DND-41 (cell line): ENCODE measurements at regions not wholly inside any gene's neighbourhood (a gene's known extent, or its start where the extent isn't known, plus 50 kb on each side); places are given as distances from the start of the nearest gene placed in this dataset.

Experiments
- ATAC-seq: fragments of 200-7000 bp; cut with Tn5 transposase; 3 replicates; pipeline ENCODE4 v1.9.1; 2021; ENCODE audit warnings: low read depth; ENCODE audit not compliant: insufficient read depth
- DNase-seq: peaks from one replicate; pipeline ENCODE4 v3.0.0-alpha.2; 2020
- H2AFZ ChIP-seq: 2 replicates; pipeline ENCODE4 v1.6.0; 2012; ENCODE audit warnings: low read depth, low read length
- H3K27ac ChIP-seq: 2 replicates; pipeline ENCODE4 v1.5.1; 2012; ENCODE audit warnings: low read length, inconsistent platforms
- H3K27me3 ChIP-seq: fragments of 200-600 bp; sonication (generic); 2 replicates; pipeline ENCODE4 v1.6.0; 2012; ENCODE audit warnings: low read length, mild to moderate bottlenecking, inconsistent platforms; ENCODE audit not compliant: insufficient read depth, poor library complexity
- H3K36me3 ChIP-seq: 2 replicates; pipeline ENCODE4 v1.5.1; 2012; ENCODE audit warnings: low read length, inconsistent platforms; ENCODE audit not compliant: insufficient read depth
- H3K4me1 ChIP-seq: 2 replicates; pipeline ENCODE4 v1.5.1; 2012; ENCODE audit warnings: mild to moderate bottlenecking, low read length; ENCODE audit not compliant: insufficient read depth
- H3K4me2 ChIP-seq: 2 replicates; pipeline ENCODE4 v1.6.0; 2012; ENCODE audit warnings: mild to moderate bottlenecking, moderate library complexity, low read length, inconsistent platforms; ENCODE audit not compliant: insufficient read depth
- H3K4me3 ChIP-seq, 2 experiments: fragments of 200-600 bp in 1 of 2; shearing (Covaris generic) in 1 of 2; 2 replicates each; pipeline ENCODE4 v1.5.1; 2012 to 2016; ENCODE audit warnings: inconsistent platforms in 2 of 2, low read length in 2 of 2, mild to moderate bottlenecking in 2 of 2, low read depth in 1 of 2, moderate library complexity in 1 of 2
- H3K79me2 ChIP-seq: 2 replicates; pipeline ENCODE4 v1.6.0; 2012; ENCODE audit warnings: low read length, inconsistent platforms; ENCODE audit not compliant: insufficient read depth
- H3K9ac ChIP-seq: 2 replicates; pipeline ENCODE4 v1.6.0; 2012; ENCODE audit warnings: low read depth, mild to moderate bottlenecking, inconsistent platforms, low read length, moderate library complexity
- H3K9me3 ChIP-seq: 2 replicates; pipeline ENCODE4 v1.5.1; 2012; ENCODE audit warnings: low read length, moderate library complexity, mild to moderate bottlenecking, inconsistent platforms; ENCODE audit not compliant: insufficient read depth, severe bottlenecking
- H4K20me1 ChIP-seq: 2 replicates; pipeline ENCODE4 v1.6.0; 2012; ENCODE audit warnings: low read length; ENCODE audit not compliant: insufficient read depth
- CTCF ChIP-seq: IDR thresholded peaks from 2 replicates; pipeline ENCODE4 v1.5.1; 2012; ENCODE audit warnings: borderline replicate concordance, low read length, moderate library complexity, mild to moderate bottlenecking; ENCODE audit not compliant: poor library complexity, severe bottlenecking; ENCODE audit errors: extremely low read depth
- EZH2 ChIP-seq: IDR thresholded peaks from 3 replicates; pipeline ENCODE4 v1.6.1; 2012; ENCODE audit warnings: borderline replicate concordance, low read depth, mild to moderate bottlenecking, moderate library complexity, low read length, inconsistent platforms; ENCODE audit not compliant: severe bottlenecking

GRCh38 chr13:75010941-75011340, 471.0 kb downstream of the TBC1D4 start:
- Histone ChIP-seq H2AFZ (no peak overlapping the region), H3K27ac (no peak overlapping the region), H3K9ac (no peak overlapping the region), H3K36me3 (no peaks in the 10 kb centered on the region), H3K4me3 (no peak overlapping the region), H3K79me2 (no peaks in the 10 kb centered on the region), H3K4me1 (no peaks in the 10 kb centered on the region), H3K4me2 (no peak overlapping the region), H3K9me3 (no peaks in the 10 kb centered on the region), H3K27me3 (no peaks in the 10 kb centered on the region), H4K20me1 (no peaks in the 10 kb centered on the region)
- DNase-seq: no peak
- TF ChIP-seq CTCF: no peak
- no peak for TF ChIP-seq EZH2
- no peak for ATAC-seq

GRCh38 chr13:75008926-75009325, 473.0 kb downstream of the TBC1D4 start:
- Histone ChIP-seq H2AFZ (no peak overlapping the region), H3K27me3 (no peaks in the 10 kb centered on the region), H3K79me2 (no peaks in the 10 kb centered on the region), H3K9me3 (no peaks in the 10 kb centered on the region), H3K27ac (no peak overlapping the region), H3K4me3 (no peak overlapping the region), H3K9ac (no peak overlapping the region), H4K20me1 (no peaks in the 10 kb centered on the region), H3K4me1 (no peaks in the 10 kb centered on the region), H3K36me3 (no peaks in the 10 kb centered on the region), H3K4me2 (no peak overlapping the region)
- TF ChIP-seq EZH2: no peak
- no peak for TF ChIP-seq CTCF
- no peak for ATAC-seq
- no peak for DNase-seq

GRCh38 chr13:74990992-74991391, 491.0 kb downstream of the TBC1D4 start:
- DNase-seq: no peak
- no peaks in the 10 kb centered on the region for H3K79me2 ChIP-seq
- TF ChIP-seq CTCF (no peak), EZH2 (no peak)
- H2AFZ ChIP-seq: no peak overlapping the region
- ATAC-seq: no peak
- H3K4me2 ChIP-seq: no peak overlapping the region
- H3K9ac ChIP-seq: no peak overlapping the region
- no peaks in the 10 kb centered on the region for H3K4me1 ChIP-seq
- H3K4me3 ChIP-seq: no peak overlapping the region
- no peaks in the 10 kb centered on the region for H3K9me3 ChIP-seq
- H3K27ac ChIP-seq: no peak overlapping the region
- no peaks in the 10 kb centered on the region for H3K36me3 ChIP-seq
- no peaks in the 10 kb centered on the region for H3K27me3 ChIP-seq
- no peaks in the 10 kb centered on the region for H4K20me1 ChIP-seq

GRCh38 chr13:74987124-74987690, 494.8 kb downstream of the TBC1D4 start:
- DNase-seq: no peak
- Histone ChIP-seq H3K9ac (no peak overlapping the region), H3K36me3 (no peaks in the 10 kb centered on the region), H2AFZ (no peak overlapping the region), H3K27ac (no peak overlapping the region), H3K79me2 (no peaks in the 10 kb centered on the region), H3K27me3 (no peaks in the 10 kb centered on the region), H3K9me3 (no peaks in the 10 kb centered on the region), H3K4me2 (no peak overlapping the region), H3K4me3 (no peak overlapping the region), H4K20me1 (no peaks in the 10 kb centered on the region), H3K4me1 (no peaks in the 10 kb centered on the region)
- no peak for TF ChIP-seq CTCF
- no peak for TF ChIP-seq EZH2
- no peak for ATAC-seq
